ENCODE measurements at regions not wholly inside any gene's neighbourhood (a gene's known extent, or its start where the extent isn't known, plus 50 kb on each side); places are given as distances from the start of the nearest gene placed in this dataset.

GRCh38 chr20:58092353-58092752, 136.1 kb downstream of the ANKRD60 start (continued):
- TF ChIP-seq CHD2 (IDR thresholded peaks at IDR 0.05; ENCODE audit: low read length) = no peak

Measured in H1 (cell line).